ENCODE measurements at regions not wholly inside any gene's neighbourhood (a gene's known extent, or its start where the extent isn't known, plus 50 kb on each side); places are given as distances from the start of the nearest gene placed in this dataset.
"Not testable (repeated sequence)": the region's sequence is repeated elsewhere in the genome, so short reads cannot be mapped to it uniquely, and the experiment has no call there.

DNA sequence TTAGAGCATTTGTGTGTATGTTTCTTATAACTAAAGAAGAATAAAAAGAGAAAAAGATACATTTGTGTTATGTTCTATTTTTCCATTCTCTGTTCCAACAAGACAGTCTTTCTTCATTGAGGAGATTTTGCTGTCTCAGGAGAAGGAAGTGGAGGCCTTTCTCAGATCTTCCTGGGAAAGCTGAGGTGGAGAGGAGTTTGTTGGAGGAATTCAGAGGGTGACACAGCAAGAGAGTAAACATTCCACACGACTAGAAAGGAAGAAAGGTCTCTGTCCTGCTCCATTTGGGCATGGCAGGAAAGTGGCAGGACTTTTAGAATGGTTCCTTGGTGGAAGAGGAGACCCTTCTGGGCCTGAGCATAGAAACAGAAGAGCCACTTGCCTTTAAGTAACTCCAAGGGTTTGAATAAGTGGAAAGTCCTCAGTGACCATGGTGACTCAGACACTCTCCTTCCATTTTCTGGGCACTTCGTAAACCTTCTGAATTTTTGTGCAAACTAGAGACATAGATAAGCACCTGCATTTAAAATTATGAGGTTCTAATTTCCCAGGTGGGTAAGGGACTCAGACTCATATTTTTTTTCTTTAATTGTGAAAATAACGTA, 52.3 kb upstream of the COL5A2 start:
- WGBS, 2 donors, result 69 to 77% methylated on average over 3 of the region's 3 CpGs
- no peaks in the 10 kb centered on the region for H3K9me3 ChIP-seq (ENCODE audit: control insufficient read depth in 2 of 2, insufficient read depth in 1 of 2, low read depth in 1 of 2, low read length in 1 of 2)
- no peak overlapping the region for H3K4me3 ChIP-seq (ENCODE audit: low read depth in 1 of 2, low read length in 2 of 2)
- no peak overlapping the region for H3K27ac ChIP-seq (ENCODE audit: low read depth in 2 of 2, low read length in 1 of 2)
- no peaks in the 10 kb centered on the region for H3K4me1 ChIP-seq (ENCODE audit: control insufficient read depth in 2 of 2, insufficient read depth in 2 of 2, low read length in 1 of 2)
- no peaks in the 10 kb centered on the region for H3K27me3 ChIP-seq (ENCODE audit: control insufficient read depth in 1 of 2, insufficient read depth in 2 of 2, low read length in 2 of 2)
- H3K36me3 ChIP-seq (ENCODE audit: control insufficient read depth in 2 of 2, insufficient read depth in 2 of 2, low read length in 1 of 2), result no peaks in the 10 kb centered on the region

DNA sequence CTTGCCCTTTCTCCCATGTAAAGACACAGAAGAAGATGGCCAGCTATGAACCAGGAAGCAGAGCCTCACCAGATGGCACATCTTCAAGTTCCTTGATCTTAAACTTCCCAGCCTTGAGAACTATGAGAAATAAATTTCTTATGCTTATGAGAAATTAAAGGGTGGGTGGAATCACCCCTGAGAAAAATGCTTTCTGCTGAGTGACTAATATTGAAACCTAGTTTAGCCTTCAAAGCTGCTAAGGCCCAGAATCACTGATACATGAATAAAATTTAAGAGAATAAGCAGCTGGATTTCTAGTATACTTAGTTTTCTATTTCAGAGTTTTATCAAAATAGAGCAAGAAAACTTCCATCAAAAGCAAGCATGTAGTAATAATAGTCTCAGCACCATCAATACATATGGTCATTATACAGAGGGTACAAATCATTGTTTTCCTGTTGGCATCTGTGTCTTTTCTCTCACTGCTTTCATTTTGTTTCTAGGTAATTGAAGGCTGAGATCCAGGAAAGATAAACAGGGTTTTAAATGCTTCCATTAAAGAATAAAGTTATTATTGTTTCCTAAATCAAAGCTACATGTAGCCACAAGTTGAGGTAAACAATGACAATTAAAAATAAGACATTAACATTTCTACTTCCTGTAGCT, 53.3 kb upstream of the COL5A2 start:
- no peaks in the 10 kb centered on the region for H3K9me3 ChIP-seq (ENCODE audit: control insufficient read depth in 2 of 2, insufficient read depth in 1 of 2, low read depth in 1 of 2, low read length in 1 of 2)
- no peaks in the 10 kb centered on the region for H3K36me3 ChIP-seq (ENCODE audit: control insufficient read depth in 2 of 2, insufficient read depth in 2 of 2, low read length in 1 of 2)
- no peak overlapping the region for H3K27ac ChIP-seq (ENCODE audit: low read depth in 2 of 2, low read length in 1 of 2)
- no peak overlapping the region for H3K4me3 ChIP-seq (ENCODE audit: low read depth in 1 of 2, low read length in 2 of 2)
- H3K27me3 ChIP-seq (ENCODE audit: control insufficient read depth in 1 of 2, insufficient read depth in 2 of 2, low read length in 2 of 2), result no peaks in the 10 kb centered on the region
- no peaks in the 10 kb centered on the region for H3K4me1 ChIP-seq (ENCODE audit: control insufficient read depth in 2 of 2, insufficient read depth in 2 of 2, low read length in 1 of 2)

DNA sequence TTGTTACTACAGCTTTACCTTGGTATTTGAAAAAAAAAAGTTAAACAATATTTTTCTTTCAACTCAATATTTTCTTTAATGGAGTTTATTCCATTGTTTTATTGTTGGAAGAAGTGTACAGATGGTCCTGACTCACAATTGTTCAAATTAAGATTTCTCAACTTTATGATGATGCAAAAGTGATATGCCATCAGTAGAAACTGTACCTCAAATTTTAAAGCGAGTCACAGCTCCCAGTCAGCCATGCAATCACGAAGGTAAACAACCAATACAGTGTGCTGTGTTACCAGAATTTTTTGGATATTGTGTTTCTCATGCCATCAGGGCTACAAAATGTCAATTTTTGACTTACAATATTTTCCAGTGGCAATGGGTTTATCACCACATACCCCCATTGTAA, 54.0 kb upstream of the COL5A2 start:
- no peak overlapping the region for H3K4me3 ChIP-seq (ENCODE audit: low read depth in 1 of 2, low read length in 2 of 2)
- H3K4me1 ChIP-seq (ENCODE audit: control insufficient read depth in 2 of 2, insufficient read depth in 2 of 2, low read length in 1 of 2), result no peaks in the 10 kb centered on the region
- no peaks in the 10 kb centered on the region for H3K9me3 ChIP-seq (ENCODE audit: control insufficient read depth in 2 of 2, insufficient read depth in 1 of 2, low read depth in 1 of 2, low read length in 1 of 2)
- H3K27ac ChIP-seq (ENCODE audit: low read depth in 2 of 2, low read length in 1 of 2), result no peak overlapping the region
- WGBS, 2 donors, result 85 to 87% methylated on average over 2 of the region's 2 CpGs
- H3K36me3 ChIP-seq (ENCODE audit: control insufficient read depth in 2 of 2, insufficient read depth in 2 of 2, low read length in 1 of 2), result no peaks in the 10 kb centered on the region
- H3K27me3 ChIP-seq (ENCODE audit: control insufficient read depth in 1 of 2, insufficient read depth in 2 of 2, low read length in 2 of 2), result no peaks in the 10 kb centered on the region

DNA sequence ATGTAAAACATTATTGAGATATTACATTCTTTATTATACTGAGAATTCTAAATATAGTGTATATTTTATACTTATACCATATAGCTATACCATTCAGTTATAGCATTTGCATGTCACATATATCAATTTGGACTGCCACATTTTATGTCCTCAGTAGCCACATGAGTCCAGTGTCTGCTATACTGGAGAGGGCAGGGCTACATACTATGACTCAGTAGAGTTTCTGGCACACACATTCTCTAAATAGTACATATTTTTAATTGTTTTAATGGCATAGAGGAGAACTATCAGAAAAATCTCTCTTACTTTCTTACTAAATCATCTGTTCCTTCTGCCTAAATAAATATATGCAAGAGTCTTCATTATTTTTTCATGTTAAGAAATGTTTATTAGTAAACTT, 55.4 kb upstream of the COL5A2 start:
- no peaks in the 10 kb centered on the region for H3K36me3 ChIP-seq (ENCODE audit: control insufficient read depth in 2 of 2, insufficient read depth in 2 of 2, low read length in 1 of 2)
- no peaks in the 10 kb centered on the region for H3K27me3 ChIP-seq (ENCODE audit: control insufficient read depth in 1 of 2, insufficient read depth in 2 of 2, low read length in 2 of 2)
- H3K27ac ChIP-seq (ENCODE audit: low read depth in 2 of 2, low read length in 1 of 2), result no peak overlapping the region
- no peaks in the 10 kb centered on the region for H3K4me1 ChIP-seq (ENCODE audit: control insufficient read depth in 2 of 2, insufficient read depth in 2 of 2, low read length in 1 of 2)
- H3K4me3 ChIP-seq (ENCODE audit: low read depth in 1 of 2, low read length in 2 of 2), result no peak overlapping the region
- H3K9me3 ChIP-seq (ENCODE audit: control insufficient read depth in 2 of 2, insufficient read depth in 1 of 2, low read depth in 1 of 2, low read length in 1 of 2), result no peaks in the 10 kb centered on the region

DNA sequence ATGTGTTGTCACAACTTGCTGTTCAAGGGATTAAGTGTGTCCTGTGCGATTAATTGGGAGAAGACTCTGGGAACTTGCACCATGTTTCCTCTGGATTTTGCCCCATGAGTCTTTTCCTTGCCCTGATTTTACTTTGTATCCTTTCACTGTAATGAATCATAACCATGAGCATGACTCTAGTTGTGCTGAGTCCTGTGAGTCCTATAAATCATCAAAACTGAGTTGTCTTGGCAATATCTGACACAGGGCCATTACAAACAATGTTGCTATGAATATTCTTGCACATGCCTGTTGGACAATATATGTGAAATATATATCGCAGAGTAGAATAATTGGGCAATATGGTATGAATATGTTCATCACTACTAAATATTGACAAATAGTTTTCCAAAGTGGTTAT, 56.5 kb upstream of the COL5A2 start:
- no peaks in the 10 kb centered on the region for H3K9me3 ChIP-seq (ENCODE audit: control insufficient read depth in 2 of 2, insufficient read depth in 1 of 2, low read depth in 1 of 2, low read length in 1 of 2)
- 62 to 68% methylated on average over 2 of the region's 2 CpGs for WGBS, 2 donors
- no peak overlapping the region for H3K27ac ChIP-seq (ENCODE audit: low read depth in 2 of 2, low read length in 1 of 2)
- no peaks in the 10 kb centered on the region for H3K4me1 ChIP-seq (ENCODE audit: control insufficient read depth in 2 of 2, insufficient read depth in 2 of 2, low read length in 1 of 2)
- H3K36me3 ChIP-seq (ENCODE audit: control insufficient read depth in 2 of 2, insufficient read depth in 2 of 2, low read length in 1 of 2), result no peaks in the 10 kb centered on the region
- no peak overlapping the region for H3K4me3 ChIP-seq (ENCODE audit: low read depth in 1 of 2, low read length in 2 of 2)
- no peaks in the 10 kb centered on the region for H3K27me3 ChIP-seq (ENCODE audit: control insufficient read depth in 1 of 2, insufficient read depth in 2 of 2, low read length in 2 of 2)

DNA sequence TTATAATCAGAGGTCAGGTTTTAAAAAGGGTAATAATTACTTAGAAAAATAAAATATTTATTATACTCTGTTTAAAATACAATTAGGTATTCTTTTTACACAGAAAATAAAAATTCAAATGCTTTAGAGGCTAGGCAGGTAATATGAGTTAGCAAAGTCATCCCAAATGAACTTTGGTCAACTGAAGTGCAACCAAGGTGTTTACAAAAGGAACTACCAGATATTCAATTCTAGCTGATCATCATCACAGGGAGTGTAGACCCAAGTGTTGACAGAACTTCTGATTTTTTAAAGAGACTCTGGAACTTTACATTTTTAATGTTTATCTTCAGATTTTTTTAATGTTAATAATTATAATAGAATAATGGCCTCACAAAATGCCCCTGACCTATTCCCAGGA, 59.3 kb upstream of the COL5A2 start:
- no peaks in the 10 kb centered on the region for H3K9me3 ChIP-seq (ENCODE audit: control insufficient read depth in 2 of 2, insufficient read depth in 1 of 2, low read depth in 1 of 2, low read length in 1 of 2)
- H3K4me3 ChIP-seq (ENCODE audit: low read depth in 1 of 2, low read length in 2 of 2), result no peak overlapping the region

DNA sequence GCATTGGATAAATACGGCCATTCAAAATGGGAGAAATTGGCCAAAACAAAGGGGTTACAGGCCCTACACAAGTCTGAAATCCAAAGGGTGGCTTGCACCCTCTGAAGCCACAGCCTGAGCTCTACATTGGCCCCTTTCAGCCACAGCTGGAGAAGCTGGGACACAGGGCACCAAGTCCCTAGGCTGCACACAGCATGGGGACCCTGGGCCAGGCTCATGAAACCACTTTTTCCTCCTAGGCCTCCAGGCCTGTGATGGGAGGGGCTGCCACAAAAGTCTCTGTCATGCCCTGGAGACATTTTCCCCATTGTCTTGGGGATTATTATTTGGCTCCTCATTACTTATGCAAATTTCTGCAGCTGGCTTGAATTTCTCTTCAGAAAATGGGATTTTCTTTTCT, 64.3 kb upstream of the COL5A2 start:
- 94 to 97% methylated on average over 1 of the region's 1 CpG for WGBS, 2 donors
- H3K4me1 ChIP-seq (ENCODE audit: control insufficient read depth in 2 of 2, insufficient read depth in 2 of 2, low read length in 1 of 2); H3K36me3 ChIP-seq (ENCODE audit: control insufficient read depth in 2 of 2, insufficient read depth in 2 of 2, low read length in 1 of 2); H3K27ac ChIP-seq (ENCODE audit: low read depth in 2 of 2, low read length in 1 of 2); H3K27me3 ChIP-seq (ENCODE audit: control insufficient read depth in 1 of 2, insufficient read depth in 2 of 2, low read length in 2 of 2); H3K9me3 ChIP-seq (ENCODE audit: control insufficient read depth in 2 of 2, insufficient read depth in 1 of 2, low read depth in 1 of 2, low read length in 1 of 2); H3K4me3 ChIP-seq (ENCODE audit: low read depth in 1 of 2, low read length in 2 of 2): not testable (repeated sequence)

More for the DNA sequence above, 59.3 kb upstream of the COL5A2 start:
- H3K27ac ChIP-seq (ENCODE audit: low read depth in 2 of 2, low read length in 1 of 2), result no peak overlapping the region
- H3K4me1 ChIP-seq (ENCODE audit: control insufficient read depth in 2 of 2, insufficient read depth in 2 of 2, low read length in 1 of 2), result no peaks in the 10 kb centered on the region
- H3K27me3 ChIP-seq (ENCODE audit: control insufficient read depth in 1 of 2, insufficient read depth in 2 of 2, low read length in 2 of 2), result no peaks in the 10 kb centered on the region
- H3K36me3 ChIP-seq (ENCODE audit: control insufficient read depth in 2 of 2, insufficient read depth in 2 of 2, low read length in 1 of 2), result no peaks in the 10 kb centered on the region

DNA sequence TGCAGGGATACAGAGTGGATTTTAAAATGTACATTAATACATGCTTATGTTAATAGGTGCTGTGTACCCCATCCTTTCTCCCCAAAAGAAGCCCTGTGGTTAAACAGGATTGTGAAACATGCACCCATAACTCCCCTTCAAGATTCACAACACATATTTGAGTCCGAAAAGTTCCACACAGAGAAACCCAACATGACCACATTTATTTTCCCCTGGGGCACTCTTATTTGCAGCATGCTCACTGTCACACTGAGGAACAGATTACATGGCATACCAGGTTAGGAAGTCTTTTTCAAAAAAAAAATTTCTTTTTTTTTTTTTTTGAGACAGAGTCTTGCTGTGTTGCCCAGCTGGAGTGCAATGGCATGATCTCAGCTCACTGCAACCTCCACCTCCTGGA, 67.7 kb upstream of the COL5A2 start:
- Histone ChIP-seq H3K27ac (ENCODE audit: low read depth in 2 of 2, low read length in 1 of 2) (no peak overlapping the region), H3K9me3 (ENCODE audit: control insufficient read depth in 2 of 2, insufficient read depth in 1 of 2, low read depth in 1 of 2, low read length in 1 of 2) (no peaks in the 10 kb centered on the region), H3K27me3 (ENCODE audit: control insufficient read depth in 1 of 2, insufficient read depth in 2 of 2, low read length in 2 of 2) (no peaks in the 10 kb centered on the region), H3K4me1 (ENCODE audit: control insufficient read depth in 2 of 2, insufficient read depth in 2 of 2, low read length in 1 of 2) (no peaks in the 10 kb centered on the region), H3K36me3 (ENCODE audit: control insufficient read depth in 2 of 2, insufficient read depth in 2 of 2, low read length in 1 of 2) (no peaks in the 10 kb centered on the region), H3K4me3 (ENCODE audit: low read depth in 1 of 2, low read length in 2 of 2) (no peak overlapping the region)
- WGBS, 2 donors, result 90 to 100% methylated on average over 1 of the region's 1 CpG

DNA sequence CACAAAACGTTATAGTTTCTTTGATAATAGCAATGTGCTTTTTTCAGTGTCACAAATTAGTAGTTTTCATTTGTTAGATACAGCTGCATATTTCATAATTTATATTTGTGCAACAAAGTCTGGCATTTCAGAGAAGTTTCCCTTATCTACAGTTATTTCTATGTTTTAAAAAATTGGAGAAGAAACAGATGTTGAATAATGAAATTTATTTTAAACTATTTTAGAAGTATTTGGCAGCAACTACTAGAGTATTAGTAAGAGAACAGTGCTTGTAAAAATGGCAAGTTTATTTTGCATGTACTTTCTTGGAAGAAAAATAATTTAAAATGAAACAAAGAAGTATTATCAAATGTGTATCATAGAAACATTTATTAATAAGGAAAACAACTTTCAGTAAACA, 68.6 kb upstream of the COL5A2 start:
- Histone ChIP-seq H3K4me1 (ENCODE audit: control insufficient read depth in 2 of 2, insufficient read depth in 2 of 2, low read length in 1 of 2) (no peaks in the 10 kb centered on the region), H3K27ac (ENCODE audit: low read depth in 2 of 2, low read length in 1 of 2) (no peak overlapping the region), H3K27me3 (ENCODE audit: control insufficient read depth in 1 of 2, insufficient read depth in 2 of 2, low read length in 2 of 2) (no peaks in the 10 kb centered on the region), H3K36me3 (ENCODE audit: control insufficient read depth in 2 of 2, insufficient read depth in 2 of 2, low read length in 1 of 2) (no peaks in the 10 kb centered on the region), H3K9me3 (ENCODE audit: control insufficient read depth in 2 of 2, insufficient read depth in 1 of 2, low read depth in 1 of 2, low read length in 1 of 2) (no peaks in the 10 kb centered on the region), H3K4me3 (ENCODE audit: low read depth in 1 of 2, low read length in 2 of 2) (no peak overlapping the region)
- WGBS, 2 donors, result 26 to 48% methylated on average over 1 of the region's 1 CpG

DNA sequence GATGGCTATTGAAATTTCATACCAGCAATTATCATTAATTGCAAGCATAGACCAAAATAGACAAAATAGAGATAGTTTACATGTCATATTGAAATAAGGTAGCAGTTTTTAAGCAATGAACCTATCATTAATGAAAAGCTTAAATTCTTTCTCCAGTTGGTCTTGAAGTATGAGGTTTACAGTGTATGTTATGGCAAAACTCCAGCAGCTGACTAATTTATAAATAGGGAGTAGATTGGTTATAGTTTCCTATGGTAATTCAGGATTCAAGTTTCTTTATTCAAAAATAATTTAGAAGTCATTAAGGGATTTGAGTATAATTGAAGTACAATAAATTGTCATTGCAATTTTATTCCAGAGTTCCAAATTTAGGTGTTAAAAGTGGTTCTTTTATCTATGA, 69.6 kb upstream of the COL5A2 start:
- no peak overlapping the region for H3K4me3 ChIP-seq (ENCODE audit: low read depth in 1 of 2, low read length in 2 of 2)
- no peaks in the 10 kb centered on the region for H3K4me1 ChIP-seq (ENCODE audit: control insufficient read depth in 2 of 2, insufficient read depth in 2 of 2, low read length in 1 of 2)
- no peaks in the 10 kb centered on the region for H3K36me3 ChIP-seq (ENCODE audit: control insufficient read depth in 2 of 2, insufficient read depth in 2 of 2, low read length in 1 of 2)
- no peaks in the 10 kb centered on the region for H3K9me3 ChIP-seq (ENCODE audit: control insufficient read depth in 2 of 2, insufficient read depth in 1 of 2, low read depth in 1 of 2, low read length in 1 of 2)
- no peaks in the 10 kb centered on the region for H3K27me3 ChIP-seq (ENCODE audit: control insufficient read depth in 1 of 2, insufficient read depth in 2 of 2, low read length in 2 of 2)
- H3K27ac ChIP-seq (ENCODE audit: low read depth in 2 of 2, low read length in 1 of 2), result no peak overlapping the region

Measured in esophagus (tissue), 2 donors.